Spleen (tissue), 7 donors: ENCODE measurements at regions not wholly inside any gene's neighbourhood (a gene's known extent, or its start where the extent isn't known, plus 50 kb on each side); places are given as distances from the start of the nearest gene placed in this dataset.

Experiments
- CTCF ChIP-seq, 11 experiments: fragments of 200-600 bp in 7 of 11; fragments of 450-650 bp in 4 of 11; sonication (generic) in 4 of 11; IDR thresholded peaks in 8 of 11; conservative IDR thresholded peaks in 3 of 11; 1 replicate in 7 of 11; 2 replicates in 4 of 11; pipeline versions ENCODE4 v1.4.0 to v1.8.0; 2016 to 2021; ENCODE audit warnings: antibody characterized with exemption in 11 of 11, inconsistent platforms in 4 of 11, mild to moderate bottlenecking in 1 of 11
- POLR2A ChIP-seq, 3 donors: fragments of 450-650 bp; IDR thresholded peaks; one replicate each; pipeline ENCODE4 v1.5.1; 2017; ENCODE audit warnings: antibody characterized with exemption in 3 of 3, mild to moderate bottlenecking in 1 of 3
- donor health status: DM: no; HTN: no; CAD: no; lungs with moderate emphysema.
- donor health status: DM: no; HTN: no; CAD: no.
- donor health status: DM: no; HTN: no; CAD: no.

- no peak for TF ChIP-seq CTCF (IDR thresholded peaks at IDR 0.05 in 8 of 11, conservative IDR thresholded peaks at IDR 0.05 in 3 of 11)
- TF ChIP-seq POLR2A (IDR thresholded peaks at IDR 0.05) = no peak
These were observed 600.0 kb downstream of the QKI start for GRCh38 chr6:164014346-164015087.
